ENCODE measurements at regions not wholly inside any gene's neighbourhood (a gene's known extent, or its start where the extent isn't known, plus 50 kb on each side); places are given as distances from the start of the nearest gene placed in this dataset.
"Not testable (repeated sequence)": the region's sequence is repeated elsewhere in the genome, so short reads cannot be mapped to it uniquely, and the experiment has no call there.

GRCh38 chr6:21773576-21773968 is 180.0 kb downstream of the SOX4 start:
- DNase-seq = no peak

DNA sequence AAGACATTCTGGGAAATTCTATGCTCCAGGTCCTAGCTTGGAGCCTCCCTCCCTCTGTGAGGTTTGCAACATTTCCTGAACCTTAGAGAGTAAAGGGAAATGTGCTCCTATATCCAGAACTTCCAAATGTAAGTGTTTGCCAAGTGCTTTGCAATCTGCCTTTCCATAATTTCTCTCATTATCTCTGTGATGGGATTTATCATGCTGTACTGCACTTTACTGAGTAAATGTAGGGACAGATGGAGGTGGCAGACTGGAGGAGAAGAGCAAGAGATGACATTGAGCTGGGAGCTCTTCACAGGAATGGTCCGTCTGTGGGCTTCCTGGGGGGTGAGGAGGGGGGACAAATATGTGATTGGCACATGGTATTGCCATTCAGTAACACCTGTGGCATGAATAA is 184.3 kb downstream of the SOX4 start:
- no peak for DNase-seq

DNA sequence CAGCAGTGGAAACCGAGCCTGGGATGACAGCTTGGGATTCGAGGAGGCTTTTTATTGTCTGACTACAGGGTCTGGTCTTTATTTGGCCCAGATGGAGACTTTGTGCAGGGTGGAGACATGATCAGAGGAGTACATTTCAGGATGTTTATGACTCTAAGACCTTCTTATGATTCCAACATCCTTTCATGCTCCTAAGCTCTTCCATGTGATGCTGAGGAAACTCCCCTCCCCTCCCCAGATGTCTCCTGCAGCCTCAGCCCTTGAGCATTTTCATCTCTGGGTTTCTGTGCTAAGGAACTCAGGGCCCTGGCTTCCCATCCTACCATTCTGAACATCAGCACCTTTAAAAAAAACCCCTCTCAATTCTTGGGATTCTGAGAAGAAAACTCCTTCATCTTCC is 186.6 kb downstream of the SOX4 start:
- no peak for DNase-seq

GRCh38 chr6:21780679-21781078 is 187.1 kb downstream of the SOX4 start:
- DNase-seq = no peak

DNA sequence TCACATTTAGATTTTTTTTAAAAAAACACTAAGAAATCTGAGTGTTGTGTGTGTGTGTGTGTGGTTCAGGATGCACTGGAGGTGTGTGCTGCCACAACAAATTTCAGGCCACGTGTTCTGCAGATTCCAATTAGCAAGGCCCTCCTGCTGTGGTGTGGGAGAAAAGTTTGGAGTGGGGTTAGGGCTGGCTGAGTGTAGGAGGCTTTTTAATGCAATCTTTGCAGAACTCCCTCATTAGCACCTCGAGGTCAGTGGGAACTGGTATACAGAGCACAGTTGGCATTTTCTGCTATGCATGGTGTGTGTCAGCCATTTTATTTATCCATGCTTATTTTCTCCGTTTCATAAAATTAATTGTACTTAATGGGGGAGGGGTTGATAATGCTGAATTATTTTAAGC is 187.6 kb downstream of the SOX4 start:
- DNase-seq = no peak

GRCh38 chr6:21785164-21785563 is 191.6 kb downstream of the SOX4 start:
- no peak for DNase-seq

DNA sequence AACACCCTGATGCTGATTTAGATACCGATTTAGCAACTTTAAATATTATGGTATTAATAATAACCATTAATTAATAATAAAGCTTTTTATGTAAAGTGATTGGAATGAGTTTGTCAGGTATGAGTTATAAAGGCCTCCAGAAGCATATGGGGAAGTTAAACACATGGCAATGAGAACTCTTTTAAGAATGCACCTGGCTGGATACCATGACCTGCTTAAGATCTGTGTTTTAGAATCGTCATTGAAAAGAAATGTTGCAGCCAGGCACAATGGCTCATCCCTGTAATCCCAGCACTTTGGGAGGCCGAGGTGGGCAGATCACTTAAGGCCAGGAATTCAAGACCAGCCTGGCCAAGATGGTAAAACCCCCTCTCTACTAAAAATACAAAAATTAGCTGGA is 197.5 kb downstream of the SOX4 start:
- no peak for DNase-seq

- no peak for DNase-seq
These were observed 198.0 kb downstream of the SOX4 start for GRCh38 chr6:21791581-21791980.

DNA sequence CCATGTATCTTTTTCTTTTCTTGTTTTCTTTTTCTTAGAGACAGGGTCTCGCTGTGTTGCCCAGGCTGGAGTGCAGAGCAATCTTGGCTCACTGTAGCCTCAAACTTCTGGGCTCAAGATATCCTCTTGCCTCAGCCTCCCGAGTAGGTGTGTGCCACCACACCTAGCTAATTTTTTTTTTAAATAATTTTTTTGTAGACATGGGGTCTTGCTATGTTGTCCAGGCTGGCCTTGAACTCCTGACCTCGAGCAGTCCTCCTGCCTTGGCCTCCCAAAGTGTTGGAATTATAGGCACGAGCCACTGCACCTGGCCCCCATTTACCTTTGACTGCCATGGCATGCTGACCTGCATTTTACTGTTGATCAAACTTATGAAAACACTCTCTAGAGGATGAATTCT is 198.6 kb downstream of the SOX4 start:
- no peak for DNase-seq

- DNase-seq = not testable (repeated sequence)
These were observed 203.4 kb downstream of the SOX4 start for GRCh38 chr6:21796979-21797378.

DNA sequence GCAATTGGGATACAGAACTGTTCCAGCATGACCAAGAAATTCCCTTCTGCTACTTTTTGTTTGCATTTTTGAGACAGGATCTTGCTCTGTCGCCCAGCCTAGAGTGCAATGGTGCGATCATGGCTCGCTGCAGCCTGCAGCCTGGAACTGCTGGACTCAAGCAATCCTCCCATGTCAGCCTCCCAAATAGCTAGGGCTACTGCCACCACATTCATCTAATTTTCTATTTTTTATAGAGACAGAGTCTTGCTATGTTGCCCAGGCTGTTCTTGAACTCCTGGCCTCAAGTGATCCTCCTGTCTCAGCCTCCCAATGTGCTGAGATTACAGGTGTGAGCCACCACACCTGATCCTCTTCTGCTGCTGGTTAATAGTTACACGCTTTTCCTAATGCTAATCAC is 204.9 kb downstream of the SOX4 start:
- DNase-seq = no peak

DNA sequence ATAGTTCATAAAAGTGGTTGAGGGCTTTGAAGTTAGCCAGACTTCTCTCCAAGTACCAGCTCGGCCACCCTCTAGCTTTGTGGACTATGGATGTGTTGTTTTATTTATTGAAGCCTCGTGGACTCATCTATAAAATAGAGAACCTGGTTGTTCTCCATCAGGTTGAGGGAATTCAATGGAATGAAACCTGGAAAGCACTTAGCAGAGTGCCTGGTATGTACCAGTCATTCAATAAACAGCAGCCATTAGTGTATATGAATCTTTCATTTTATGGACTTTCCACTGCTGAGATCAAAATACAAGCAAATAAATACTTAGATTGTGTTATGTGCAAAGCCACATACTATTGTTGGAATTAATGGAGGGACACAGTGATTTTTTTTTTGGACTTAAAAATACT is 206.8 kb downstream of the SOX4 start:
- no peak for DNase-seq

GRCh38 chr6:21800948-21801438 is 207.4 kb downstream of the SOX4 start:
- DNase-seq = no peak

DNA sequence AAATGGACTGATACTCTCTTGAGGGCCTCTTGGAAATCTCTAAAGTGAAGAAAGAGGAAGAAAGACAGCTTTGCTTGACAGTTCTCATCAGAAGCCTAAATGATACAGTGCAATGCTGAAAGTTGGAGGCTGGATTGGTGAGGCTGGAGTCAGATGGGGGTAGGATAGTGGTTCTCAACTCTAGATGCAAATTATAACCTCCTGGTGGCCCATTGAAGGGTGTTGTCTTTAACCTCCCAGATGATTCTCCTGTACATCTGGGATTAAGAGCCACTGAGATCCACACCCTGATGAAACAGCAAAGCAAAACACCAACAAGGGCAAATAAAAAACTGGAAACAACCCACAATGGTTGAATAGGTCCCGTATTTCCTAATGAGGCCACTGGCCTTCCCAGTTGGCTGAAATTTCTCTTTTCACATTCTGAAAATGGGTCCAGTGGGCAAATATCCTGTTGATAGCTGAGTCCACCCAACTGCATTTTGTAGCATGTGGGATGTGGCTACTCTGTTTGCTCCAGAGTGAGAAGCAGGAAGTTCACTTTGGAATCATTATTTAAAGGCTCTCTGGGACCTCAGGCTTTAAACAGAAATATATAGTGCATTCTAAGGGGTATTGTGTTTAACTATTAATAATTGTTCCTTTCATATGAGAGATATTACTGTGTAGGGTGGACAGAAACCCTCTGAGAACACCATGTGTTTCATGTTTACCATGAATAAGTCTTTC is 208.1 kb downstream of the SOX4 start:
- no peak for DNase-seq

DNA sequence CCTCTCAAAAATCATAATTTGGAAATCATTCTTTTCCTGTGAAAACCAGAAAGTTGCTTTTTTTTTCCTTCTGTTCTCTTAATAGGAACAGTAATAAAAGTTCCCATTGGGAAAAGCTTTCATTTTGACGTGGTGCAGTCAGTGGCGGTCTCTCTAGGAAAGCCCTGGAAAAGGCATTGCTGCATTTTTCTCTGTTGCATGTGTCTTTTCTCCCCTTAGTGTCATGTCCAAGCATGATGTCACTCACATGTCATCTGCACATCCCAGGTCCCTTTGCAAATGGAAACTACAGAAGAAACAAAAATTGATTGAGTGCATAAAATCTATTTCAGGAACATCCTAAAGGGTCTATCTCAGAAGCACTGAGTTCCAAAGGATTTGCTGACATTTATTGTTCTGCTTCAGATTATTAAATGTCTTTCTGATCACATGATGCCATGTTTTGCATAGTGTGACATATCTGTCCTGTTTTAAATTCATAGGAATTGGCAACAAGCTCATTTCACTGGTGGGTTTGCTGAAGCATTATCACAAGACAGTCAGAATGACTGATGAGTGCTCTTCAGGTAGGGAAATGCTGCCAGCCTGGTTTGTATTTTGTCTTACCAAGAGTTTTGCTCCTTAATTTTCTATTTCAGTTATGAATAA is 208.7 kb downstream of the SOX4 start:
- DNase-seq = no peak

DNA sequence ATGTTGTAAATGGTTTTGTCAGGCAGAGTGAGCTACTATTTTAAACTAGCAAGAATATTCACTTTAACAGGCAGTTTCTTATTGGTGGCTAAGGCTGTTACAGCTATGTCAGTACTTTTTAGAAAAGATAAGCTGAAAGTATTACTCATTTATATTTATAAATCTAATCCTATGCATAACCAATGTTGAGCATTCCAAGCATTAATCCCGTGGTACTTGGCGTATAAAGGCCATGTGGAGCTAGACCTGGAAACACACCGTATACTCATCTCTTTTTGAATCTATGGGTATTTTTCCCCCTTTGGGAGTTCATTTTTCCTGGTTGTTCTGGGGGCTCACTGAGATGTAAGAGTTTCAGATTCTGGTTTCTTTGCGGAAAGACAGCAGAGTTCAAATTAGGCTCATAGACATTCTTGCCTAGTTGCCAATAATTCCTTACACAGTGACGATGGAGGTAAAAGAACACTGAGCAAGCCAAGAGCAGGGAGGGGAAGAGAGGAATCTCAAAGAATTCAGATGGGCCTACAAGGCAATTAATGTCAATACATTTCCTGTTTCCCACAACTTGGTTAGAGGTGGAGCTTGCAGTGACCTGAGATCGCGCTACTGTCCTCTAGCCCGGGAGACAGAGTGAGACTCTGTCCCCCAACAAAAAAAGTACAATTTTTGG is 211.5 kb downstream of the SOX4 start:
- DNase-seq = no peak

GRCh38 chr6:21807299-21808044 is 213.9 kb downstream of the SOX4 start:
- DNase-seq = no peak

DNA sequence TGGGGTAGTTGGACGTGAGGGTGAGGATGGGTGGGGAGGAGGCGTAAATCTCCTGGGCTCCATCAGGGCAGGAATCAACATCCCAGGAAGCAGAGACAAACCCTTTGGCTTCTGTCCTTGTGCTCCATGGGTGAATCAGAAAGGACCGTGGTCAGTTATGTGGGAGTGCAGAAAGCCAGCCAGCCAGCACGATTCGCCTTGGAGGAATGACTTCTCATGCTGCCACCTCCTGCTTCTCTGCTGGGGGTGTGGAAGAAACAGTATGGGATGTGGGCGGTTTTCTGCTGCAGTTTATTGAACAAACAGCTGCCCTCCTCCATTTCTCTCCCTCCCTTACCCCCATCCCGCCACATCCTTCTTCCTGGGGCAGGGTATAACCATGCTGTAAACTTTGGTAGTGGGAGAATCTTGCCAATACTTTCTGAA is 214.5 kb downstream of the SOX4 start:
- no peak for DNase-seq

DNA sequence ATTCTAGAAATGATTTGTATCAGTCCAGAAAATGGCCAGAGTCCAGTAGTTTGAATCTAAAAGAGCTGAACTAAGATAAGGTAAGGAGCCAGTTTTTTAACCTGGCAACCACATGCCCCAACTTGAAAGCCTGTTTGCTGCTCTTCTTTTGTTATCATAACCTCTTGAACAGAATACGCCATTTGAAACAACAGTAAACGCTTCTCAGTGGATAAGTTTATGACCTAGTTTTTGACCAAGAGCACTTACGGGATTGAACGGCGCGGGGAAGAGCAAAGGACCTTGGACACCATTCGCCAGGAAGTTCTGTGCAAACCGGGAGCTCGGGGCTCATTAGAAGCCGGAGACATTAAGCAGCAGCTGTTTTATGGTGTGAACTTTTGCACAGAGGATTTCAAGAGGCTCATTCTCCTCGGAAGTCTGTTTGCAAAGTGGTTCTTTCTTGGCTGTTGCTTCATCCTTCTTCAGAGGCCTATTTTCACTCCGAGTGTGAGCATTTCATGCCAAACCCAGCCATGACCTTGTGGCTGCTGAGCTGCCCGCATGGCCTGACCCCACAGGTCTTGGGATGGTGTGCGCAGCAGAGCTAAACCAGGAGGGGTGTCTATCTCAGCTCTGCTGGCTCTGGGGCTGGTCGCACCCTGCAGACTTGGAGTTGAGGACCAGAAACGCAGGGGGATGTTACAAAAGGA is 215.1 kb downstream of the SOX4 start:
- DNase-seq = no peak

DNA sequence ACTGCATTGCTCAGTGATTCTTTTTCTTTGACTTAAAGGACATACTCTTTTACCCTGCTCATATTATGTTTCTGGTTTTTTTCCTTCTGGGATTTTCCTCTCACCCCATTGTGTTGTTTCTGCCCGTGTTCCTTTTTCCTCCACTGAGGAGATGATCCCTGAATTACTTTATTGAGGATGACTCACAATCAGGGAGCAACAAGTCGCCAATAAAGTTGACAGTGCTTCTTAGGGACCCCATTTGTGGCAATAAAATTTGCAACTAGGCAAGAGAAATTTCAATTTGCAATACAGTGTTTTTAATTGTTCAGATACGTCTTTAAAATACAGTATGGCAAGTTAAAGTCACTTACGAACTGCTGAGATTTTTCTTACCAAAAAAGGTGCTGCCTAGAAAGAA is 217.9 kb downstream of the SOX4 start:
- no peak for DNase-seq

- DNase-seq = no peak
These were observed 222.7 kb downstream of the SOX4 start for GRCh38 chr6:21816231-21816630.

GRCh38 chr6:21820442-21820841 is 226.9 kb downstream of the SOX4 start:
- DNase-seq = no peak

GRCh38 chr6:21823371-21823770 is 229.8 kb downstream of the SOX4 start:
- DNase-seq = no peak
